B cell (primary cell): ENCODE measurements at regions not wholly inside any gene's neighbourhood (a gene's known extent, or its start where the extent isn't known, plus 50 kb on each side); places are given as distances from the start of the nearest gene placed in this dataset.

Experiments
- ATAC-seq: fragments of 200-7000 bp; cut with Tn5 transposase; one replicate; pipeline ENCODE4 v1.10.0; 2021; ENCODE audit warnings: low read depth, mild to moderate bottlenecking, moderate number of reproducible peaks, moderate library complexity
- CTCF ChIA-PET: fragments of 350-600 bp; sonication (Branson Sonifier 250); formaldehyde crosslinking; loops from one replicate; lab custom pipeline; 2021; ENCODE audit warnings: antibody characterized with exemption, inconsistent platforms; lab: Charles Lee
- POLR2A ChIA-PET: fragments of 350-600 bp; sonication (Branson Sonifier 250); formaldehyde crosslinking; loops from one replicate; lab custom pipeline; 2021; ENCODE audit warnings: antibody characterized with exemption; lab: Charles Lee
- DNase-seq: peaks from one replicate; pipeline ENCODE4 v3.0.0; 2013
- H2AFZ ChIP-seq: 2 replicates; pipeline ENCODE4 v1.6.1; 2012; ENCODE audit warnings: mild to moderate bottlenecking, low read depth, low read length; ENCODE audit not compliant: insufficient read depth, poor library complexity, severe bottlenecking
- H3K27ac ChIP-seq, 2 donors: 1 replicate in 1 of 2; 2 replicates in 1 of 2; pipeline ENCODE4 v1.5.1; 2012 to 2013; ENCODE audit warnings: low read length in 2 of 2, mild to moderate bottlenecking in 2 of 2, moderate library complexity in 1 of 2
- H3K27me3 ChIP-seq, 4 experiments: fragments of 200-600 bp in 1 of 4; sonication (generic) in 1 of 4; replicated peaks in 1 of 4; 1 replicate in 2 of 4; 2 replicates in 2 of 4; pipeline versions ENCODE4 v1.6.1 to v1.7.0; 2013 to 2016; ENCODE audit warnings: low read length in 3 of 4, mild to moderate bottlenecking in 2 of 4, mixed read lengths in 1 of 4, moderate library complexity in 1 of 4; ENCODE audit not compliant: insufficient read depth in 4 of 4, control insufficient read depth in 3 of 4; ENCODE audit errors: control extremely low read depth in 1 of 4
- H3K36me3 ChIP-seq, 2 experiments: replicated peaks in 1 of 2; 1 replicate in 1 of 2; 2 replicates in 1 of 2; pipeline versions ENCODE4 v1.6.1 to v1.7.1; 2013; ENCODE audit warnings: low read length in 1 of 2; ENCODE audit not compliant: insufficient read depth in 2 of 2, control insufficient read depth in 1 of 2; ENCODE audit errors: control extremely low read depth in 1 of 2, extremely low read depth in 1 of 2
- H3K4me1 ChIP-seq, 2 donors: fragments of 200-600 bp in 1 of 2; sonication (generic) in 1 of 2; 1 replicate in 1 of 2; 2 replicates in 1 of 2; pipeline versions ENCODE4 v1.5.1 to v1.6.1; 2013 to 2017; ENCODE audit warnings: low read length in 2 of 2; ENCODE audit not compliant: control insufficient read depth in 2 of 2, insufficient read depth in 2 of 2
- H3K4me2 ChIP-seq: replicated peaks from 2 replicates; pipeline ENCODE3; 2012; ENCODE audit warnings: mild to moderate bottlenecking, low read depth, low read length; ENCODE audit not compliant: poor library complexity, severe bottlenecking
- H3K4me3 ChIP-seq, 5 experiments: fragments of 200-600 bp in 1 of 5; sonication (generic) in 1 of 5; 1 replicate in 3 of 5; 2 replicates in 2 of 5; pipeline versions ENCODE4 v1.5.1 to v1.7.0; 2011 to 2016; ENCODE audit warnings: low read length in 4 of 5, mild to moderate bottlenecking in 4 of 5, low read depth in 2 of 5, control low read depth in 1 of 5, moderate library complexity in 1 of 5; ENCODE audit not compliant: insufficient read depth in 1 of 5; ENCODE audit errors: control extremely low read depth in 1 of 5, extremely low read depth in 1 of 5
- H3K79me2 ChIP-seq: fragments of 200-600 bp; sonication (generic); one replicate; pipeline ENCODE4 v1.6.0; 2016; ENCODE audit warnings: low read length; ENCODE audit not compliant: control insufficient read depth, insufficient read depth
- H3K9ac ChIP-seq: fragments of 200-600 bp; sonication (generic); 2 replicates; pipeline ENCODE4 v1.6.1; 2017; ENCODE audit warnings: mild to moderate bottlenecking, low read length, moderate library complexity
- H3K9me3 ChIP-seq, 3 donors: one replicate each; pipeline versions ENCODE4 v1.6.1 to v1.7.1; 2013; ENCODE audit warnings: low read length in 2 of 3; ENCODE audit not compliant: control insufficient read depth in 2 of 3, insufficient read depth in 1 of 3; ENCODE audit errors: control extremely low read depth in 1 of 3
- H4K20me1 ChIP-seq: 2 replicates; pipeline ENCODE4 v1.6.0; 2012; ENCODE audit warnings: mild to moderate bottlenecking, low read length; ENCODE audit not compliant: insufficient read depth, control insufficient read depth, poor library complexity, severe bottlenecking
- H3K27ac Mint-ChIP-seq: one replicate; pipeline ENCODE4 v1.8.0; 2021; ENCODE audit warnings: mixed read lengths
- H3K27me3 Mint-ChIP-seq: one replicate; pipeline ENCODE4 v1.8.0; 2021; ENCODE audit warnings: mixed read lengths
- H3K4me1 Mint-ChIP-seq: one replicate; pipeline ENCODE4 v1.8.0; 2021; ENCODE audit warnings: mixed read lengths
- H3K4me3 Mint-ChIP-seq: one replicate; pipeline ENCODE4 v1.8.0; 2021; ENCODE audit warnings: mixed read lengths
- H3K9me3 Mint-ChIP-seq: one replicate; pipeline ENCODE4 v1.8.0; 2022; ENCODE audit warnings: mixed read lengths; ENCODE audit not compliant: insufficient read depth
- CTCF ChIP-seq: fragments of 200-600 bp; IDR thresholded peaks from one replicate; pipeline ENCODE4 v1.8.0; 2022; ENCODE audit warnings: antibody characterized with exemption, mild to moderate bottlenecking
- EZH2 ChIP-seq: IDR thresholded peaks from 2 replicates; pipeline ENCODE4 v1.6.1; 2012; ENCODE audit warnings: borderline replicate concordance, low read depth, mild to moderate bottlenecking, moderate library complexity, low read length; ENCODE audit not compliant: insufficient read depth, poor library complexity, severe bottlenecking
- WGBS: methylation state at CpG from one replicate; pipeline ENCODE4 v1.1.5; 2013; ENCODE audit warnings: missing lambda C conversion rate; ENCODE audit not compliant: insufficient coverage; 5-methylcytosine and 5-hydroxymethylcytosine counted together
- intact Hi-C: fragments of 100-400 bp; cut with micrococcal nuclease; formaldehyde crosslinking; loops from one replicate; pipeline ENCODE4 v1.10.0; 2022

- H3K27me3 Mint-ChIP-seq, result peaks cover 18% of the 10 kb centered on the region
- ATAC-seq (no peak), DNase-seq (no peak)
- H3K9me3 ChIP-seq, result peaks cover 0 to 2% (median 0%) of the 10 kb centered on the region in 3 donors
- H3K4me1 Mint-ChIP-seq, result no peaks in the 10 kb centered on the region
- H3K4me3 Mint-ChIP-seq, result no peak overlapping the region
- H3K4me1 ChIP-seq, result no peaks in the 10 kb centered on the region
- H3K79me2 ChIP-seq, result no peaks in the 10 kb centered on the region
- intact Hi-C loops, result no loop called here
- WGBS, result 60% methylated on average over 4 of the region's 5 CpGs
- H3K9ac ChIP-seq, result no peak overlapping the region
- ChIA-PET CTCF (no interaction called here), POLR2A (no interaction called here)
- H3K27me3 ChIP-seq, result no peaks in the 10 kb centered on the region
- H4K20me1 ChIP-seq, result no peaks in the 10 kb centered on the region
- no peak overlapping the region for H3K27ac ChIP-seq
- no peak overlapping the region for H2AFZ ChIP-seq
- H3K27ac Mint-ChIP-seq, result no peak overlapping the region
- no peak overlapping the region for H3K4me3 ChIP-seq
- H3K4me2 ChIP-seq, result no peak overlapping the region
- H3K36me3 ChIP-seq, result no peaks in the 10 kb centered on the region
- H3K9me3 Mint-ChIP-seq, result no peaks in the 10 kb centered on the region
- TF ChIP-seq EZH2 (no peak), CTCF (no peak)
Observed at GRCh38 chr1:203986887-203987461, 85.9 kb upstream of the SOX13 start.

- Histone ChIP-seq H3K27ac (no peak overlapping the region), H3K36me3 (no peaks in the 10 kb centered on the region), H3K27me3 (no peaks in the 10 kb centered on the region), H3K4me2 (no peak overlapping the region), H3K79me2 (no peaks in the 10 kb centered on the region), H3K9ac (no peak overlapping the region), H2AFZ (no peak overlapping the region), H3K4me3 (no peak overlapping the region), H3K4me1 (no peaks in the 10 kb centered on the region), H4K20me1 (no peaks in the 10 kb centered on the region), H3K9me3 (no peaks in the 10 kb centered on the region)
- DNase-seq (no peak), ATAC-seq (no peak)
- no peak overlapping the region for H3K4me3 Mint-ChIP-seq
- peaks cover 24% of the 10 kb centered on the region for H3K27me3 Mint-ChIP-seq
- no peaks in the 10 kb centered on the region for H3K9me3 Mint-ChIP-seq
- no peak overlapping the region for H3K27ac Mint-ChIP-seq
- H3K4me1 Mint-ChIP-seq, result no peaks in the 10 kb centered on the region
- CTCF ChIA-PET, result no interaction called here
- POLR2A ChIA-PET, result no interaction called here
- TF ChIP-seq CTCF (no peak), EZH2 (no peak)
- 86% methylated on average over 7 of the region's 8 CpGs for WGBS
- intact Hi-C loops, result no loop called here
Observed at GRCh38 chr1:203990118-203990517, 82.8 kb upstream of the SOX13 start.
